ENCODE measurements at regions not wholly inside any gene's neighbourhood (a gene's known extent, or its start where the extent isn't known, plus 50 kb on each side); places are given as distances from the start of the nearest gene placed in this dataset.

- H3K4me1 ChIP-seq (ENCODE audit: control insufficient read depth, insufficient read depth, low read length): no peaks in the 10 kb centered on the region
- no peak overlapping the region for H3K4me3 ChIP-seq (ENCODE audit: low read depth in 2 of 2, low read length in 2 of 2)
- H3K36me3 ChIP-seq (ENCODE audit: control insufficient read depth, insufficient read depth, low read length): no peaks in the 10 kb centered on the region
- no peak for TF ChIP-seq CTCF (IDR thresholded peaks at IDR 0.05)
- no peak for TF ChIP-seq REST (IDR thresholded peaks at IDR 0.05; ENCODE audit: insufficient read depth in 1 of 2, low read depth in 2 of 2, low read length in 1 of 2)
- no peak for TF ChIP-seq SIN3A (IDR thresholded peaks at IDR 0.05; ENCODE audit: borderline replicate concordance, insufficient read depth, low read depth, low read length)
- TF ChIP-seq POLR2AphosphoS5 (IDR thresholded peaks at IDR 0.05; ENCODE audit: low read depth, low read length): no peak
- intact Hi-C loops (cut with micrococcal nuclease; ENCODE audit: unreplicated experiment): no loop called here
- no peak overlapping the region for H3K27ac ChIP-seq (ENCODE audit: low read length)
- H3K9me3 ChIP-seq (ENCODE audit: control insufficient read depth, insufficient read depth, low read depth, low read length): no peaks in the 10 kb centered on the region
- BruUV-seq (replicated peaks): no TSS peak
- peaks cover 3% of the 10 kb centered on the region; the same call in 1 of the 2 replicates for H3K27me3 ChIP-seq (ENCODE audit: control insufficient read depth, insufficient read depth, low read length)
- POLR2A ChIA-PET: no interaction called here
- DNase-seq (ENCODE audit: low read depth, low spot score): no peak
- CTCF ChIA-PET: no interaction called here
- in situ Hi-C loops (cut with HindIII; ENCODE audit: low pct_unique_long_range_greater_than_20kb, low sequenced_read_pairs): no loop called here
- ATAC-seq: no peak
These were observed 405.5 kb upstream of the SHH start for GRCh38 chr7:156217803-156218202.

GRCh38 chr7:156209087-156209486, 396.8 kb upstream of the SHH start:
- no TSS peak for BruUV-seq (replicated peaks)
- no peak for DNase-seq (ENCODE audit: low read depth, low spot score)
- in situ Hi-C loops (cut with HindIII; ENCODE audit: low pct_unique_long_range_greater_than_20kb, low sequenced_read_pairs) (no loop called here), intact Hi-C loops (cut with micrococcal nuclease; ENCODE audit: unreplicated experiment) (no loop called here)
- CTCF ChIA-PET: no interaction called here
- Histone ChIP-seq H3K9me3 (ENCODE audit: control insufficient read depth, insufficient read depth, low read depth, low read length) (no peaks in the 10 kb centered on the region), H3K36me3 (ENCODE audit: control insufficient read depth, insufficient read depth, low read length) (no peaks in the 10 kb centered on the region), H3K27ac (ENCODE audit: low read length) (no peak overlapping the region), H3K4me1 (ENCODE audit: control insufficient read depth, insufficient read depth, low read length) (no peaks in the 10 kb centered on the region), H3K4me3 (ENCODE audit: low read depth in 2 of 2, low read length in 2 of 2) (no peak overlapping the region), H3K27me3 (ENCODE audit: control insufficient read depth, insufficient read depth, low read length) (no peaks in the 10 kb centered on the region)
- TF ChIP-seq CTCF (IDR thresholded peaks at IDR 0.05): no peak
- no peak for TF ChIP-seq POLR2AphosphoS5 (IDR thresholded peaks at IDR 0.05; ENCODE audit: low read depth, low read length)
- no peak for TF ChIP-seq TCF7L2 (IDR thresholded peaks at IDR 0.05; ENCODE audit: low read depth, low read length)
- TF ChIP-seq REST (IDR thresholded peaks at IDR 0.05; ENCODE audit: insufficient read depth in 1 of 2, low read depth in 2 of 2, low read length in 1 of 2): no peak
- TF ChIP-seq SIN3A (IDR thresholded peaks at IDR 0.05; ENCODE audit: borderline replicate concordance, insufficient read depth, low read depth, low read length): no peak
- ATAC-seq: no peak
- POLR2A ChIA-PET: no interaction called here

Measured in Panc1 (cell line).